T-helper 1 cell treated with Interleukin-12 subunit alpha and Interleukin-12 subunit beta and Interleukin-4 antibody, amounts not matched to agents 30 μg/mL and 1 μg/mL, for 36 hours (primary cell): ENCODE measurements at regions not wholly inside any gene's neighbourhood (a gene's known extent, or its start where the extent isn't known, plus 50 kb on each side); places are given as distances from the start of the nearest gene placed in this dataset.

Source experiments
- H3K27ac Mint-ChIP-seq: one replicate; pipeline ENCODE4 v1.8.0; 2021; ENCODE audit warnings: mild to moderate bottlenecking, mixed read lengths
- H3K27me3 Mint-ChIP-seq: one replicate; pipeline ENCODE4 v1.8.0; 2021; ENCODE audit warnings: low read depth, mixed read lengths
- H3K36me3 Mint-ChIP-seq: one replicate; pipeline ENCODE4 v1.8.0; 2021; ENCODE audit warnings: low read depth, mixed read lengths
- H3K4me1 Mint-ChIP-seq: one replicate; pipeline ENCODE4 v1.8.0; 2021; ENCODE audit warnings: low read depth, mixed read lengths
- H3K4me3 Mint-ChIP-seq: one replicate; pipeline ENCODE4 v1.8.0; 2021; ENCODE audit warnings: mild to moderate bottlenecking, moderate library complexity, mixed read lengths
- H3K9me3 Mint-ChIP-seq: one replicate; pipeline ENCODE4 v1.8.0; 2021; ENCODE audit warnings: mixed read lengths

- no peaks in the 10 kb centered on the region for H3K4me1 Mint-ChIP-seq
Measured at GRCh38 chr4:38572793-38573192, 91.2 kb upstream of the KLF3 start.

GRCh38 chr4:38574559-38575333 is 89.3 kb upstream of the KLF3 start:
- H3K27ac Mint-ChIP-seq, result no peak overlapping the region
- H3K36me3 Mint-ChIP-seq, result no peaks in the 10 kb centered on the region
- no peak overlapping the region for H3K4me3 Mint-ChIP-seq
- H3K4me1 Mint-ChIP-seq, result no peaks in the 10 kb centered on the region
- no peaks in the 10 kb centered on the region for H3K9me3 Mint-ChIP-seq
- peaks cover 9% of the 10 kb centered on the region for H3K27me3 Mint-ChIP-seq

More at GRCh38 chr4:38572793-38573192, 91.2 kb upstream of the KLF3 start:
- no peaks in the 10 kb centered on the region for H3K36me3 Mint-ChIP-seq
- no peaks in the 10 kb centered on the region for H3K9me3 Mint-ChIP-seq
- H3K4me3 Mint-ChIP-seq, result no peak overlapping the region
- peaks cover 9% of the 10 kb centered on the region for H3K27me3 Mint-ChIP-seq
- H3K27ac Mint-ChIP-seq, result no peak overlapping the region

- Mint-ChIP-seq H3K4me1 (no peaks in the 10 kb centered on the region), H3K27ac (no peak overlapping the region), H3K4me3 (no peak overlapping the region), H3K36me3 (no peaks in the 10 kb centered on the region), H3K9me3 (no peaks in the 10 kb centered on the region), H3K27me3 (peaks cover 5% of the 10 kb centered on the region)
Measured at GRCh38 chr4:38576767-38577166, 87.2 kb upstream of the KLF3 start.

GRCh38 chr4:38577462-38577861 is 86.5 kb upstream of the KLF3 start:
- no peaks in the 10 kb centered on the region for H3K36me3 Mint-ChIP-seq
- no peaks in the 10 kb centered on the region for H3K9me3 Mint-ChIP-seq
- no peak overlapping the region for H3K27ac Mint-ChIP-seq
- H3K4me3 Mint-ChIP-seq, result no peak overlapping the region
- H3K27me3 Mint-ChIP-seq, result peaks cover 7% of the 10 kb centered on the region
- H3K4me1 Mint-ChIP-seq, result no peaks in the 10 kb centered on the region

- Mint-ChIP-seq H3K4me1 (peaks cover 5% of the 10 kb centered on the region), H3K36me3 (no peaks in the 10 kb centered on the region), H3K4me3 (no peak overlapping the region), H3K27me3 (peaks cover 26% of the 10 kb centered on the region), H3K9me3 (peaks cover 7% of the 10 kb centered on the region), H3K27ac (no peak overlapping the region)
Measured at GRCh38 chr4:38581426-38582106, 82.4 kb upstream of the KLF3 start.

- Mint-ChIP-seq H3K4me3 (no peak overlapping the region), H3K27ac (no peak overlapping the region), H3K27me3 (peaks cover 28% of the 10 kb centered on the region), H3K36me3 (no peaks in the 10 kb centered on the region), H3K9me3 (peaks cover 7% of the 10 kb centered on the region), H3K4me1 (peaks cover 5% of the 10 kb centered on the region)
Measured at GRCh38 chr4:38582445-38582844, 81.6 kb upstream of the KLF3 start.

GRCh38 chr4:38582889-38583470 is 81.0 kb upstream of the KLF3 start:
- Mint-ChIP-seq H3K27me3 (peaks cover 28% of the 10 kb centered on the region), H3K4me3 (no peak overlapping the region)

GRCh38 chr4:38585871-38586270 is 78.1 kb upstream of the KLF3 start:
- peaks cover 28% of the 10 kb centered on the region for H3K27me3 Mint-ChIP-seq
- peaks cover 5% of the 10 kb centered on the region for H3K4me1 Mint-ChIP-seq
- H3K9me3 Mint-ChIP-seq, result peaks cover 7% of the 10 kb centered on the region
- H3K36me3 Mint-ChIP-seq, result peaks cover 1% of the 10 kb centered on the region
- no peak overlapping the region for H3K27ac Mint-ChIP-seq
- no peak overlapping the region for H3K4me3 Mint-ChIP-seq

More at GRCh38 chr4:38582889-38583470, 81.0 kb upstream of the KLF3 start:
- Mint-ChIP-seq H3K9me3 (peaks cover 7% of the 10 kb centered on the region), H3K4me1 (peaks cover 5% of the 10 kb centered on the region), H3K27ac (no peak overlapping the region), H3K36me3 (peaks cover under 1% of the 10 kb centered on the region)

- Mint-ChIP-seq H3K27me3 (peaks cover 24% of the 10 kb centered on the region), H3K36me3 (peaks cover 1% of the 10 kb centered on the region), H3K9me3 (peaks cover 15% of the 10 kb centered on the region), H3K4me3 (no peak overlapping the region), H3K4me1 (peaks cover 5% of the 10 kb centered on the region), H3K27ac (no peak overlapping the region)
Measured at GRCh38 chr4:38587106-38587505, 76.9 kb upstream of the KLF3 start.

GRCh38 chr4:38590046-38590445 is 74.0 kb upstream of the KLF3 start:
- Mint-ChIP-seq H3K27me3 (peaks cover 12% of the 10 kb centered on the region), H3K36me3 (peaks cover 1% of the 10 kb centered on the region), H3K4me3 (no peak overlapping the region), H3K4me1 (no peaks in the 10 kb centered on the region), H3K9me3 (peaks cover 8% of the 10 kb centered on the region), H3K27ac (no peak overlapping the region)

GRCh38 chr4:38591617-38592337 is 72.2 kb upstream of the KLF3 start:
- no peak overlapping the region for H3K27ac Mint-ChIP-seq
- peaks cover 1% of the 10 kb centered on the region for H3K36me3 Mint-ChIP-seq
- H3K9me3 Mint-ChIP-seq, result peaks cover 8% of the 10 kb centered on the region
- no peaks in the 10 kb centered on the region for H3K4me1 Mint-ChIP-seq
- H3K27me3 Mint-ChIP-seq, result no peaks in the 10 kb centered on the region
- H3K4me3 Mint-ChIP-seq, result no peak overlapping the region

- Mint-ChIP-seq H3K27ac (no peak overlapping the region), H3K4me1 (peaks cover 5% of the 10 kb centered on the region)
Measured at GRCh38 chr4:38598489-38598888, 65.5 kb upstream of the KLF3 start.

GRCh38 chr4:38600575-38600974 is 63.4 kb upstream of the KLF3 start:
- H3K36me3 Mint-ChIP-seq, result no peaks in the 10 kb centered on the region
- H3K27me3 Mint-ChIP-seq, result no peaks in the 10 kb centered on the region
- peaks cover 21% of the 10 kb centered on the region for H3K4me1 Mint-ChIP-seq
- no peak overlapping the region for H3K27ac Mint-ChIP-seq
- no peak overlapping the region for H3K4me3 Mint-ChIP-seq
- H3K9me3 Mint-ChIP-seq, result no peaks in the 10 kb centered on the region

More at GRCh38 chr4:38598489-38598888, 65.5 kb upstream of the KLF3 start:
- no peaks in the 10 kb centered on the region for H3K9me3 Mint-ChIP-seq
- H3K27me3 Mint-ChIP-seq, result no peaks in the 10 kb centered on the region
- no peaks in the 10 kb centered on the region for H3K36me3 Mint-ChIP-seq
- H3K4me3 Mint-ChIP-seq, result no peak overlapping the region

GRCh38 chr4:38601244-38601915 is 62.6 kb upstream of the KLF3 start:
- H3K27ac Mint-ChIP-seq, result no peak overlapping the region
- no peaks in the 10 kb centered on the region for H3K27me3 Mint-ChIP-seq
- no peak overlapping the region for H3K4me3 Mint-ChIP-seq
- H3K4me1 Mint-ChIP-seq, result peaks cover 26% of the 10 kb centered on the region
- H3K36me3 Mint-ChIP-seq, result no peaks in the 10 kb centered on the region
- H3K9me3 Mint-ChIP-seq, result no peaks in the 10 kb centered on the region
